ENCODE measurements at regions not wholly inside any gene's neighbourhood (a gene's known extent, or its start where the extent isn't known, plus 50 kb on each side); places are given as distances from the start of the nearest gene placed in this dataset.

DNA sequence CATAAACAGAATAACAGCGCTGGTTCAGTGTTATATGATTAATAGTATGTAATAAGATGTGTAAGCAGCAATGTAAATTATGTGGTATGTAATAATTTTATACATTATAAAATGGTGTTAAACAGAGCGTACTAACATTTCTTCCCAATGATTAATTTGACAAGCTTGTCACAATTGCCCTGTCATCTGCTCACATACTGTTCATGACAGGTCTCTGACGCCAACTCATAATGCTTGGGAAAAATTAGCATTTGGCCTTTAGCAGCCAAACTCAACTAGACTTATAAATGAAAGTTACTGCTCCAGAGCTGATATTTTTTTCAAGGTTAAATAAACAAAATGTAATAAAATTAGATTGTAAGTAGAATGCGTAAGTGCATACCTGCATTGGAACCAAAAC lies 246.8 kb downstream of the TRAM1L1 start:
- Histone ChIP-seq H3K27me3 (replicated peaks; ENCODE audit: control insufficient read depth, insufficient read depth, low read length, poor library complexity, severe bottlenecking) (no peaks in the 10 kb centered on the region), H3K36me3 (ENCODE audit: control insufficient read depth, insufficient read depth, low read length) (no peaks in the 10 kb centered on the region), H3K27ac (ENCODE audit: insufficient read depth, low read length, poor library complexity, severe bottlenecking) (no peak overlapping the region), H3K9me3 (ENCODE audit: control insufficient read depth, low read length) (no peaks in the 10 kb centered on the region), H3K4me1 (ENCODE audit: control insufficient read depth, insufficient read depth, low read length, poor library complexity, severe bottlenecking) (no peaks in the 10 kb centered on the region), H3K4me3 (ENCODE audit: insufficient read depth, low read depth, low read length, poor library complexity, severe bottlenecking) (no peak overlapping the region)
- no peak for DNase-seq

DNA sequence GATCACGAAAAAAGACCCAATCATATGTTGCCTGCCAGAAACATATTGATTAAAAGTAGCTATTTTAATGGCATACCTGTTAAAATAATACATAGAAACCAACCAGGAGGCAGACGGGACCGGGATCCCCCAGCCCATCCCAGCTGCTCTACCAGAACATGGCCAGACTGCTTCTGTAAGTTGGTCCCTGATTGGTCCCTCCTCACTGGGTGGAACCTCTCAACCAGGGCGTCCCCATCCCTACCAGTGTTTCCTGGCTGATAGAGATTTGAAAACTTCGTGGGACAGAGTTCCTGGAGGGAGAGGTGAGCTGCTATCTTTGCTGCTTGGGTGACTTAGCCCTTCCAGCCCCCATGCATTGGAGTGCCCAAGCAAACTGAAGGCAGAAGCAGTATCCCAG lies 256.2 kb downstream of the TRAM1L1 start:
- DNase-seq = no peak
- no peaks in the 10 kb centered on the region for H3K9me3 ChIP-seq (ENCODE audit: control insufficient read depth, low read length)
- no peaks in the 10 kb centered on the region for H3K27me3 ChIP-seq (replicated peaks; ENCODE audit: control insufficient read depth, insufficient read depth, low read length, poor library complexity, severe bottlenecking)
- no peaks in the 10 kb centered on the region for H3K36me3 ChIP-seq (ENCODE audit: control insufficient read depth, insufficient read depth, low read length)
- no peak overlapping the region for H3K27ac ChIP-seq (ENCODE audit: insufficient read depth, low read length, poor library complexity, severe bottlenecking)
- no peak overlapping the region for H3K4me3 ChIP-seq (ENCODE audit: insufficient read depth, low read depth, low read length, poor library complexity, severe bottlenecking)
- no peaks in the 10 kb centered on the region for H3K4me1 ChIP-seq (ENCODE audit: control insufficient read depth, insufficient read depth, low read length, poor library complexity, severe bottlenecking)

DNA sequence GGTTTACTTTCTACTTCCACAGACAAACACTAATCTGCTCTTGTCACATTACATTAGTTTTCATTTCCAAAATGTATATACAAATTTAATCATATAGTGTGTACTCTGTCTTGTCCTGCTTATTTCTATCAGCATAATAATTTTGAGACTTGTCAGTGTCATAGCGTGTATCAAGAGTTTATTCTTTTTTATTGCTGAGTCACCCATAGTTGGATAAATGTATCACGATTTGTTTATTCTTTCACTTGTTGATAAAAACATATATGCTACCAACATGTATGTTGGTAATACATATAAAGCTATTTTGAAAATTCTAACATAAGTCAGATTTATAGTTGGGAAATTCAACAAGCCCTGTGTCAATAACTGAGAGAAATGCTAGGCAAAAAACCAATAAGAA lies 261.2 kb downstream of the TRAM1L1 start:
- H3K4me3 ChIP-seq (ENCODE audit: insufficient read depth, low read depth, low read length, poor library complexity, severe bottlenecking) = no peak overlapping the region
- no peaks in the 10 kb centered on the region for H3K9me3 ChIP-seq (ENCODE audit: control insufficient read depth, low read length)
- DNase-seq = no peak
- H3K4me1 ChIP-seq (ENCODE audit: control insufficient read depth, insufficient read depth, low read length, poor library complexity, severe bottlenecking) = no peaks in the 10 kb centered on the region
- H3K27me3 ChIP-seq (replicated peaks; ENCODE audit: control insufficient read depth, insufficient read depth, low read length, poor library complexity, severe bottlenecking) = no peaks in the 10 kb centered on the region
- no peak overlapping the region for H3K27ac ChIP-seq (ENCODE audit: insufficient read depth, low read length, poor library complexity, severe bottlenecking)
- H3K36me3 ChIP-seq (ENCODE audit: control insufficient read depth, insufficient read depth, low read length) = no peaks in the 10 kb centered on the region

DNA sequence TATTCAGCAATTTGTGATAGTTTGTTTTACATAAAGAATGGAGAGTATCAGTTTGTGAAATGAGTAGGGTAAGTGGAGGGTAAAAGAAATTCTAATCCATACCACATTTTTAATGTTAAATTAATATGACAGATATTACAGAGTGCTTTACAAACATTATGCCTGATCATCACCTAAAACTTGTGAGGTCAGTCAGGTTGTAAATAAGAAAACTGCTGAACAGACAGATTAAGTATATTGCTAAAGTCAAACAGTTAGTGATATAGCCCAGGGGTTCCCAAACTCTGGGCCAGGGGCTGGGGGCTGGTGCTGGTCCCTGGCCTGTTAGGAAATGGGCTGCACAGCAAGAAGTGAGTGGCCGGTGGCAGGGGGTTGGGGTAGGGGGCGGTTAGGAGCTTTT lies 273.6 kb downstream of the TRAM1L1 start:
- H3K27me3 ChIP-seq (replicated peaks; ENCODE audit: control insufficient read depth, insufficient read depth, low read length, poor library complexity, severe bottlenecking) = no peaks in the 10 kb centered on the region
- no peaks in the 10 kb centered on the region for H3K4me1 ChIP-seq (ENCODE audit: control insufficient read depth, insufficient read depth, low read length, poor library complexity, severe bottlenecking)
- DNase-seq = no peak

DNA sequence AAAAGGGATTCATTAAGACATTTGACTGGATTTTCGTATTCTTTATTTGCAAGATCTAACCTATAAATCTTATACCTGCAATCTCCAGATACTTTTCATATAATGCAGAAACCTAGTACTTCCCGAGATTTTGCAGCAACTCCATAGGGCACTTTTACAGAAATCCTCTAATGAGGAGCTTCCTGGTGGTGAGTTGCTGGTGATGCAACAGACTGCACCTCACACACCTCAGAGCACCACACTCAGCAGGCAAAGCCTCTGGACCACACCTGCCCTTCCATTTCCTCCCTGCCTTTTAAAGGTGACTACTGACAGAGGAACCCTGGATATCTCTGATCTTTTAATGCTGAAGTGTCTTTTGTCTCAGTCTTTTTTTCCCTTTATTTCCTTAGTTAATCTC lies 289.4 kb downstream of the TRAM1L1 start:
- H3K9me3 ChIP-seq (ENCODE audit: control insufficient read depth, low read length) = no peaks in the 10 kb centered on the region
- H3K4me3 ChIP-seq (ENCODE audit: insufficient read depth, low read depth, low read length, poor library complexity, severe bottlenecking) = no peak overlapping the region
- no peaks in the 10 kb centered on the region for H3K4me1 ChIP-seq (ENCODE audit: control insufficient read depth, insufficient read depth, low read length, poor library complexity, severe bottlenecking)
- H3K27me3 ChIP-seq (replicated peaks; ENCODE audit: control insufficient read depth, insufficient read depth, low read length, poor library complexity, severe bottlenecking) = no peaks in the 10 kb centered on the region
- no peak overlapping the region for H3K27ac ChIP-seq (ENCODE audit: insufficient read depth, low read length, poor library complexity, severe bottlenecking)
- DNase-seq = no peak
- no peaks in the 10 kb centered on the region for H3K36me3 ChIP-seq (ENCODE audit: control insufficient read depth, insufficient read depth, low read length)

More for the DNA sequence above, 273.6 kb downstream of the TRAM1L1 start:
- Histone ChIP-seq H3K36me3 (ENCODE audit: control insufficient read depth, insufficient read depth, low read length) (no peaks in the 10 kb centered on the region), H3K27ac (ENCODE audit: insufficient read depth, low read length, poor library complexity, severe bottlenecking) (no peak overlapping the region), H3K4me3 (ENCODE audit: insufficient read depth, low read depth, low read length, poor library complexity, severe bottlenecking) (no peak overlapping the region), H3K9me3 (ENCODE audit: control insufficient read depth, low read length) (no peaks in the 10 kb centered on the region)

DNA sequence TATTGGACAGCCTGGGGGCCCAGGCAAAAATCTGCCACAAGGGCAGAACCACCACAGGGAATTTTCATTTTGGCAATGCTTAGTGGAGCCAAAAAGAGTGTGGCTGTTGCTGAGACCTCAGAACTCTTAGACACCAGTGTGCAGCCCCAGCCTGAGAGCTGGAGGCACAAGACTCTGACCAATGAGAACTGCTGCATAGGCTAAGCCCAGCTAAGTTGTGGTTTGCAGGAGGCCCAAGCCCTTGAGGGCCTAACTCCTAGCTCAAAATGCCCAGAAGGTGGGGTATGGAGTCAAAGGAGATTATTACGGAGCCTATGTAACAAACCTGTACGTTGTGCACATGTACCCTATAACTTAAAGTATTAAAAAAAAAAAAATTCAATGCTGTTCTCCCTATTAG lies 296.7 kb downstream of the TRAM1L1 start:
- no peak for DNase-seq
- H3K4me1 ChIP-seq (ENCODE audit: control insufficient read depth, insufficient read depth, low read length, poor library complexity, severe bottlenecking) = no peaks in the 10 kb centered on the region
- H3K36me3 ChIP-seq (ENCODE audit: control insufficient read depth, insufficient read depth, low read length) = no peaks in the 10 kb centered on the region
- H3K27ac ChIP-seq (ENCODE audit: insufficient read depth, low read length, poor library complexity, severe bottlenecking) = no peak overlapping the region
- H3K9me3 ChIP-seq (ENCODE audit: control insufficient read depth, low read length) = no peaks in the 10 kb centered on the region
- H3K4me3 ChIP-seq (ENCODE audit: insufficient read depth, low read depth, low read length, poor library complexity, severe bottlenecking) = no peak overlapping the region
- no peaks in the 10 kb centered on the region for H3K27me3 ChIP-seq (replicated peaks; ENCODE audit: control insufficient read depth, insufficient read depth, low read length, poor library complexity, severe bottlenecking)

DNA sequence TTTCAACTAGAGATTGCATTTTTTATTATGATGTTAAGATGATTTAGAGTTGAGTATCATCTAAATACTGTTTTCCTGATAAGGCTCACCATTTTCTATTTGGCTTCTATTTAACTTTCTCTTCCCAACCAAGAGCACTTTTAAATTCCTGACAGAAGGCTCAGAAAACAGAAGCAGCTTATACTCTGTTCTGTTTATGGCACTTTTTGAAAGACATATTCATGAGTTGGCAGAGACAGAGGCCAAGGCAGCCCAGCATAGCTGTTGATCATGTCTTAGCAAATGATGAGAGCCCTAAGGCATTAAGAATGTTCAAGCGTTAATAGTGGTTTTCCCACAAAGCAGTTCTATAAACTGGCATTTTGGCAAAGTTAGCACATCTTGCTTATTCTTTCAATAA lies 330.3 kb downstream of the TRAM1L1 start:
- no peak overlapping the region for H3K4me3 ChIP-seq (ENCODE audit: insufficient read depth, low read depth, low read length, poor library complexity, severe bottlenecking)
- no peak overlapping the region for H3K27ac ChIP-seq (ENCODE audit: insufficient read depth, low read length, poor library complexity, severe bottlenecking)
- H3K4me1 ChIP-seq (ENCODE audit: control insufficient read depth, insufficient read depth, low read length, poor library complexity, severe bottlenecking) = no peaks in the 10 kb centered on the region

DNA sequence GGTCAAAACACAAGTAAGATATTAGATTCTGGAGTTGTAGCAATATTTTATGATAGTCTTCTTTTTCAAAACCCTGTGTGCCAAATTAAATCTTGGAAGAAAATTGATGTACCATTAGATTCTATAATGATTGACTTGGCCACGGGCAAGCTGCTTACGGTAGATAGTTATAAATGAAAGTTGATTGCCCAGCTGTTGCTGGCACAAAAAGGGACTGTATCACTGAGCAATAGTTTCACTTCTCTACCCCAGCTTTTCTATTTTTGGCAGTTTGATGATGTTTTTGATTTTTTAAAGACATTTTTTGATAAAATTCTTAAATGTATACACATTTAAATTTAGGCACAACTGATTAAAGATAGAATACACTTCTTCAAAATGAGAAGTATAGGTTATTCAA lies 333.3 kb downstream of the TRAM1L1 start:
- no peak for DNase-seq
- H3K36me3 ChIP-seq (ENCODE audit: control insufficient read depth, insufficient read depth, low read length) = no peaks in the 10 kb centered on the region

More for the DNA sequence above, 330.3 kb downstream of the TRAM1L1 start:
- H3K9me3 ChIP-seq (ENCODE audit: control insufficient read depth, low read length) = no peaks in the 10 kb centered on the region
- DNase-seq = no peak
- H3K27me3 ChIP-seq (replicated peaks; ENCODE audit: control insufficient read depth, insufficient read depth, low read length, poor library complexity, severe bottlenecking) = no peaks in the 10 kb centered on the region
- H3K36me3 ChIP-seq (ENCODE audit: control insufficient read depth, insufficient read depth, low read length) = no peaks in the 10 kb centered on the region

DNA sequence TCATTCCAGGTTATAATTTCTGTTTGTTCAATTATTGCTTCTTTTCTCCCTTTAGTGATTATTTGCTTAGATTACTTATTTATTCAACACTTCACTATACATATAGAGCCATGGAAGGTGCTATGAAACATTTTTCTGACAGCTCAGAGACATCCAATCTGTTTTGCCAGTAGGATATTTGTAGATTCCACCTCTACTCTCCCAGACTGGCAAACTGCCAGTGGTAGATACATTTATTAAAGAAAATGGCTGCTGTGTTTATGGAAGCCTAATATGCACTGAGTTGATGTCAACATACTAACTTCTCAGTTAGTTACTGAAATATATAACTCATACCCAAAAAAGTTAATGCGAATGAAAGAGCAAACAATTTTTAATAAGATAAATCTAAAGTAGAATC lies 348.6 kb downstream of the TRAM1L1 start:
- Histone ChIP-seq H3K36me3 (ENCODE audit: control insufficient read depth, insufficient read depth, low read length) (no peaks in the 10 kb centered on the region), H3K27ac (ENCODE audit: insufficient read depth, low read length, poor library complexity, severe bottlenecking) (no peak overlapping the region), H3K4me1 (ENCODE audit: control insufficient read depth, insufficient read depth, low read length, poor library complexity, severe bottlenecking) (no peaks in the 10 kb centered on the region), H3K9me3 (ENCODE audit: control insufficient read depth, low read length) (no peaks in the 10 kb centered on the region), H3K4me3 (ENCODE audit: insufficient read depth, low read depth, low read length, poor library complexity, severe bottlenecking) (no peak overlapping the region), H3K27me3 (replicated peaks; ENCODE audit: control insufficient read depth, insufficient read depth, low read length, poor library complexity, severe bottlenecking) (no peaks in the 10 kb centered on the region)
- no peak for DNase-seq

More for the DNA sequence above, 333.3 kb downstream of the TRAM1L1 start:
- Histone ChIP-seq H3K27ac (ENCODE audit: insufficient read depth, low read length, poor library complexity, severe bottlenecking) (no peak overlapping the region), H3K4me1 (ENCODE audit: control insufficient read depth, insufficient read depth, low read length, poor library complexity, severe bottlenecking) (no peaks in the 10 kb centered on the region), H3K27me3 (replicated peaks; ENCODE audit: control insufficient read depth, insufficient read depth, low read length, poor library complexity, severe bottlenecking) (no peaks in the 10 kb centered on the region), H3K9me3 (ENCODE audit: control insufficient read depth, low read length) (no peaks in the 10 kb centered on the region), H3K4me3 (ENCODE audit: insufficient read depth, low read depth, low read length, poor library complexity, severe bottlenecking) (no peak overlapping the region)

DNA sequence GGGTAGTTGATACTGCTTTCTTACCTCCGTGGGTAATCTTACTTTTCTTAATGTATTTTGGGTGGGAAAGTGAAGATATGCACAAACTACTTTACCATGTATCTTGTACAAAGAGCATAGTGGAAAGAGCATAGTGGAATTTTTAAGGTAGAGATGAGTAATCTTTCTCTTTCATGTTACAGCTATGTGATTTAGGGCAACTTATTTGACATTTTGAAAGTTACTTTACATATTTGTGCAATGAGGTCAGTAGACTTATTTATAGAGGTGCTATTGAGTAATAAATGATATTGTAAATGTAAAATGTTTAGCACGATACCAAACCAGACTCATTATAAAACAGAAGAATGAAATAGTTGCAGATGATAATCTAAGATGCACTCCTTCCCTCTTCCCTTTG lies 351.2 kb downstream of the TRAM1L1 start:
- Histone ChIP-seq H3K9me3 (ENCODE audit: control insufficient read depth, low read length) (no peaks in the 10 kb centered on the region), H3K27me3 (replicated peaks; ENCODE audit: control insufficient read depth, insufficient read depth, low read length, poor library complexity, severe bottlenecking) (no peaks in the 10 kb centered on the region)
- no peak for DNase-seq

DNA sequence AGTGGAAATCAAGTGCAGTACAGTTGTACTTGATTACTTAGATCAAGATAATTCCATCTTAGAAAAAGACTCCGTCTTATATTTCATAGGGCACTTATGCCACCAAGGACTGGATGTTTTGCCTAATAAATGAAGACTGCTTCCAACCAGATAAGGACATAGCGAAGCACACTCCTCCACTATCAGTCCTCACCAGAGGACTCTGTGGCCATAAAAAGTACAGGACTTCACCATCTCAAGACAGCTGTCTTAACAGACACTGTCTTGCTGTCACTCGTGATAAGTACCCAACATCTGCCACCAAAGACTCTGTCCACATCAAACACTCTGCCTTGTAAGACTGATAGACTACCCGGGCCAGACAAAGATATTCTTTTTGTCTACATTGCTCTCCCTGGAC lies 352.0 kb downstream of the TRAM1L1 start:
- H3K36me3 ChIP-seq (ENCODE audit: control insufficient read depth, insufficient read depth, low read length) = no peaks in the 10 kb centered on the region
- H3K4me3 ChIP-seq (ENCODE audit: insufficient read depth, low read depth, low read length, poor library complexity, severe bottlenecking) = no peak overlapping the region
- no peak for DNase-seq
- no peak overlapping the region for H3K27ac ChIP-seq (ENCODE audit: insufficient read depth, low read length, poor library complexity, severe bottlenecking)
- H3K9me3 ChIP-seq (ENCODE audit: control insufficient read depth, low read length) = no peaks in the 10 kb centered on the region
- no peaks in the 10 kb centered on the region for H3K4me1 ChIP-seq (ENCODE audit: control insufficient read depth, insufficient read depth, low read length, poor library complexity, severe bottlenecking)
- H3K27me3 ChIP-seq (replicated peaks; ENCODE audit: control insufficient read depth, insufficient read depth, low read length, poor library complexity, severe bottlenecking) = no peaks in the 10 kb centered on the region

More for the DNA sequence above, 351.2 kb downstream of the TRAM1L1 start:
- H3K36me3 ChIP-seq (ENCODE audit: control insufficient read depth, insufficient read depth, low read length) = no peaks in the 10 kb centered on the region
- no peak overlapping the region for H3K4me3 ChIP-seq (ENCODE audit: insufficient read depth, low read depth, low read length, poor library complexity, severe bottlenecking)
- H3K27ac ChIP-seq (ENCODE audit: insufficient read depth, low read length, poor library complexity, severe bottlenecking) = no peak overlapping the region
- no peaks in the 10 kb centered on the region for H3K4me1 ChIP-seq (ENCODE audit: control insufficient read depth, insufficient read depth, low read length, poor library complexity, severe bottlenecking)
